ENCODE measurements at regions not wholly inside any gene's neighbourhood (a gene's known extent, or its start where the extent isn't known, plus 50 kb on each side); places are given as distances from the start of the nearest gene placed in this dataset.

DNA sequence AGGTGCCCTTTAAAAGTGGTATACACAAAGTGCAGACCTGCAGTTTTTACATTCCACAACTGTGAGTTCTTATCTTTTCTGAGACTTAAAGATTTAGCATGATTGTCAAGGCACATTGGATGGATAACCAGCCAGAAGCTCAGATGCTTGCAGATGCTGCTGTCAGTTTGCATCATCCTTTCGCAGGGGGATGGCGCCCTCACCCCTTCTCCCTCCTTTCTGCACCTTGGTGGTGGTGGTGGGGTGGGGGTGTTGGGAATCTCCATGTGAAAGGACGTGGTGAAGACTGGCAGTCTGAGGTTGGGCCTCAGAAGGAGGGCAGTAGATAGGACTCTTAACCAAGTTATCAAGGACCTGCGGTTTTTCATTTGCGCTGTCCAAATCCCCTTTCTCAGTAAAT, 309.6 kb upstream of the SEMA6D start:
- no peaks in the 10 kb centered on the region for H3K9me3 ChIP-seq
- H3K36me3 ChIP-seq, result no peaks in the 10 kb centered on the region
- peaks cover 9 to 14% of the 10 kb centered on the region in 2 donors for H3K4me1 ChIP-seq
- no peak overlapping the region for H3K4me3 ChIP-seq
- no peak for DNase-seq (ENCODE audit: low spot score in 2 of 2)
- TF ChIP-seq, protein P1, sequence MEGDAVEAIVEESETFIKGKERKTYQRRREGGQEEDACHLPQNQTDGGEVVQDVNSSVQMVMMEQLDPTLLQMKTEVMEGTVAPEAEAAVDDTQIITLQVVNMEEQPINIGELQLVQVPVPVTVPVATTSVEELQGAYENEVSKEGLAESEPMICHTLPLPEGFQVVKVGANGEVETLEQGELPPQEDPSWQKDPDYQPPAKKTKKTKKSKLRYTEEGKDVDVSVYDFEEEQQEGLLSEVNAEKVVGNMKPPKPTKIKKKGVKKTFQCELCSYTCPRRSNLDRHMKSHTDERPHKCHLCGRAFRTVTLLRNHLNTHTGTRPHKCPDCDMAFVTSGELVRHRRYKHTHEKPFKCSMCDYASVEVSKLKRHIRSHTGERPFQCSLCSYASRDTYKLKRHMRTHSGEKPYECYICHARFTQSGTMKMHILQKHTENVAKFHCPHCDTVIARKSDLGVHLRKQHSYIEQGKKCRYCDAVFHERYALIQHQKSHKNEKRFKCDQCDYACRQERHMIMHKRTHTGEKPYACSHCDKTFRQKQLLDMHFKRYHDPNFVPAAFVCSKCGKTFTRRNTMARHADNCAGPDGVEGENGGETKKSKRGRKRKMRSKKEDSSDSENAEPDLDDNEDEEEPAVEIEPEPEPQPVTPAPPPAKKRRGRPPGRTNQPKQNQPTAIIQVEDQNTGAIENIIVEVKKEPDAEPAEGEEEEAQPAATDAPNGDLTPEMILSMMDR (IDR thresholded peaks at IDR 0.05), result no peak
- no peak overlapping the region for H3K27ac ChIP-seq
- intact Hi-C loops (cut with DNase I), result no loop called here
- no peaks in the 10 kb centered on the region for H3K27me3 ChIP-seq

DNA sequence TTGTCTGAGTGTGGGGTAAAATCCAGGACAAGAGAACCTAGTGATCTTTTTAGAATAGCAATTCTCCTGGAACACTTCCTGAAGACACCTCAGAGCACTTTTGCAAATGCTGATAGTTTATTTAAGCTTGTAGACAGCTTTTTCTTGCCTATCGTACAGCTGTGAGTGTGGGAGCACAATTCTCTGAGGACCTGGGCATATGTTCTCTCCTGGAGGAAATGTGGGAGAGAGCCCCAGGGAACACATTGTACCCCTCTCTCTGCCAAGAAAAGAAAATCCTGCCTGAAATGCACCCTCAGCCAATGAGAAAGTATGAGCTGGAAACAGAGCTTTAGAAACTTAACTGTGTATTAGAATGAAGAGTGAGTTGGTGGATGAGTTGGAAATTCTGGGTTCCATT, 308.3 kb upstream of the SEMA6D start:
- intact Hi-C loops (cut with DNase I), result no loop called here
- Histone ChIP-seq H3K27ac (peak overlapping the region; percentile 47 to 52), H3K27me3 (no peaks in the 10 kb centered on the region), H3K9me3 (no peaks in the 10 kb centered on the region), H3K4me3 (peak overlapping the region in 1 of 2 donors; percentile 8), H3K4me1 (peaks cover 9 to 14% of the 10 kb centered on the region in 2 donors), H3K36me3 (no peaks in the 10 kb centered on the region)
- TF ChIP-seq, protein P1 (IDR thresholded peaks at IDR 0.05), result no peak
- DNase-seq (ENCODE audit: low spot score in 2 of 2), result no peak

DNA sequence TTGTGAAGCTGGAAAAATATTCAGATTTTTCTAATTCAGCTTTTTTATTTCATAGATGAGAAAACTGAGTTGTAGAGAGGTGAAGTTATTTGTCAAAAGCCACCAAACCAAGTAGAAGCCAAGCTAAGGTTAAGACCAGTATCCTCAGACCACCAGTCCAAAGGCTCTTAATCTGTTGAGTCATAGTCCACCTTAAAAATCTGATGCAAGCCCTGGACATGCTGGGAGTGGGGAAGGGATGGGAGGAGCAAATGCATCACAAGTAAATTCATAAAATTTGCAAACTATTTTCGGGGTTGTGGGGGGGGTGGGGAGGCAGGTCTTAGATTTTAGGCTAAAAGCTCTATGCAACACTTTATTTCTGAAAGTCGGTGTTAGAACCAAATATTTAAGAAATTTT, 307.7 kb upstream of the SEMA6D start:
- H3K27me3 ChIP-seq, result no peaks in the 10 kb centered on the region
- intact Hi-C loops (cut with DNase I), result no loop called here
- TF ChIP-seq, protein P1 (IDR thresholded peaks at IDR 0.05), result no peak
- no peak overlapping the region for H3K4me3 ChIP-seq
- no peak for DNase-seq (ENCODE audit: low spot score in 2 of 2)
- peak overlapping the region; percentile 47 to 52 for H3K27ac ChIP-seq
- peaks cover 9 to 14% of the 10 kb centered on the region in 2 donors for H3K4me1 ChIP-seq
- no peaks in the 10 kb centered on the region for H3K9me3 ChIP-seq
- no peaks in the 10 kb centered on the region for H3K36me3 ChIP-seq

DNA sequence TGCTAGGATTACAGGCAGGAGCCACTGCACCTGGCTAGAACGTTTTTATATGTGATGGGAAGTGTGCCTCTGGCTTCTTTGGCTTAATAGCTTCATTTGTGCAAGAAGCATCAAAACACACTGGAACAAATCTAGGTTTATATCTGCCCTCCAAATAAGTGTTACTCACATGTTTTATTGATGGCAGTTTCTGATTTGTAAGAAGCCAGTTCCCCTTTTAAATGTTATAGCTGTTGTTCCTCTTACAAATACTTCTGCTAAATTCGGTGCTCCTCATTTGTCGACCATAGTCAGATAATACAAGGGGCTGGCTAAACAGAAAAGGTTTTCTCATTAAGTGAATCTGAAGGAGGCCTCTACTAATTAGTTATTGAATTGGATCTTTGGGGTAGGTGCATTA, 307.1 kb upstream of the SEMA6D start:
- TF ChIP-seq, protein P1 (IDR thresholded peaks at IDR 0.05), result no peak

DNA sequence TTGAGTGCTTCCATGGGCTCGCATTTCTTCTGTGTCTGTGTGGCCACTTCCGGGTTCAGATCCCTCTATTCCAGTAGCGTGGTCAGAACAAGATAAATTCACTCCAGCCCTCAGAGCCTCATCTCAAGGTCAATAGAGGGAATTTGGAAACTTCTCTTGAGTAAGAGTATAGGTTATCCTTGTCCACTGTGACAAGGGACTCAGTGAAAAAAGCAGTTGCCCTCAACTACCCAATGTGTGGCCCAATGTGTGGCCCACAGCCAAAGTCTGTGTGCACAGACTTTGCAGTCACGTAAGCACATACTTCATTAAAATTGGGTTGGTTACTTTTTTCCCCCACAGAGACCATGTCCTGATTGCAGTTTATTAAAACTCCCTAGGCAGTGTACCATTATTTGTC, 305.6 kb upstream of the SEMA6D start:
- peaks cover 9 to 22% of the 10 kb centered on the region in 2 donors for H3K4me1 ChIP-seq
- peak overlapping the region in 1 of 2 donors; percentile 24 for H3K4me3 ChIP-seq
- no peak for DNase-seq (ENCODE audit: low spot score in 2 of 2)
- no peaks in the 10 kb centered on the region for H3K36me3 ChIP-seq
- intact Hi-C loops (cut with DNase I), result no loop called here
- no peaks in the 10 kb centered on the region for H3K9me3 ChIP-seq
- peak overlapping the region; percentile 4 to 46 for H3K27ac ChIP-seq
- H3K27me3 ChIP-seq, result no peaks in the 10 kb centered on the region
- TF ChIP-seq, protein P1 (IDR thresholded peaks at IDR 0.05), result no peak

More for the DNA sequence above, 307.1 kb upstream of the SEMA6D start:
- Histone ChIP-seq H3K9me3 (no peaks in the 10 kb centered on the region), H3K4me1 (peaks cover 9 to 18% of the 10 kb centered on the region in 2 donors), H3K27ac (no peak overlapping the region), H3K36me3 (no peaks in the 10 kb centered on the region), H3K4me3 (no peak overlapping the region), H3K27me3 (no peaks in the 10 kb centered on the region)
- intact Hi-C loops (cut with DNase I), result no loop called here
- DNase-seq (ENCODE audit: low spot score in 2 of 2), result no peak

DNA sequence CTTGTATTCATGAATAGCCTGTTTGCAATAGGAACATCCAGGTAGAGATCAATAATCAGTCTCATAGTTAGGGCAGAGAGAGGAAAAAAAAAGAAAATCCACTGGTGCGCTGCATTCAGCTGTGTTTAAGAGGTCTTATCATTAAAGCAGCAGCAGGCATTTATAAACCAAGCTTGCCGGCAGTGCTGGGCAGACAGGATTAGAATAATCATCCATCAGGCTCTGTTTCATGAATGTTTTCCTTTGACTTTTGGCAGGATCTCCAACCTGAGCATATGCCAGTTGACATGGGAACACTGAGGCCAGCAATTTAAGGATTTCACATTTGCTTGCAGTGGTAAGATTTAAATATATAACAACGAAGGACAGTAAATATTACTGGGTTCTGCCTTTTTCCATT, 305.2 kb upstream of the SEMA6D start:
- Histone ChIP-seq H3K9me3 (no peaks in the 10 kb centered on the region), H3K27ac (peak overlapping the region; percentile 4 to 46), H3K27me3 (no peaks in the 10 kb centered on the region), H3K36me3 (no peaks in the 10 kb centered on the region), H3K4me3 (peak overlapping the region in 1 of 2 donors; percentile 24), H3K4me1 (peaks cover 9 to 22% of the 10 kb centered on the region in 2 donors)
- DNase-seq (ENCODE audit: low spot score in 2 of 2), result no peak
- TF ChIP-seq, protein P1 (IDR thresholded peaks at IDR 0.05), result no peak
- intact Hi-C loops (cut with DNase I), result no loop called here
